H1 (cell line): ENCODE measurements at regions not wholly inside any gene's neighbourhood (a gene's known extent, or its start where the extent isn't known, plus 50 kb on each side); places are given as distances from the start of the nearest gene placed in this dataset.

ENCODE experiments used
- CBX8 ChIP-seq: fragments of 300-800, 300-1000 bp; sonication (generic); IDR thresholded peaks from 2 replicates; pipeline ENCODE4 v1.7.1; 2016; ENCODE audit warnings: low read depth, low read length, borderline replicate concordance
- NANOG ChIP-seq: IDR thresholded peaks from 2 replicates; pipeline ENCODE4 v1.6.1; 2011; ENCODE audit warnings: low read length, low read depth, mild to moderate bottlenecking, inconsistent platforms; ENCODE audit not compliant: insufficient read depth, poor library complexity, severe bottlenecking
- SP4 ChIP-seq: IDR thresholded peaks from 2 replicates; pipeline ENCODE4 v1.6.1; 2012; ENCODE audit warnings: low read length, inconsistent platforms
- YY1 ChIP-seq: IDR thresholded peaks from 2 replicates; pipeline ENCODE4 v1.6.1; 2011; ENCODE audit warnings: low read depth, mild to moderate bottlenecking, low read length

- TF ChIP-seq CBX8 (no peak), YY1 (no peak), SP4 (no peak), NANOG (no peak)
These were observed 138.9 kb upstream of the ITM2A start (continued) for GRCh38 chrX:79506001-79506400.
